ENCODE measurements at regions not wholly inside any gene's neighbourhood (a gene's known extent, or its start where the extent isn't known, plus 50 kb on each side); places are given as distances from the start of the nearest gene placed in this dataset.

- Histone ChIP-seq H3K27me3 (no peaks in the 10 kb centered on the region), H3K36me3 (no peaks in the 10 kb centered on the region), H3K27ac (no peak overlapping the region), H3K4me3 (no peak overlapping the region), H3K4me1 (ENCODE audit: low read depth) (no peaks in the 10 kb centered on the region), H3K9me3 (ENCODE audit: low read depth) (no peaks in the 10 kb centered on the region)
- TF ChIP-seq CTCF (IDR thresholded peaks at IDR 0.05; ENCODE audit: low read depth, low read length): no peak
- DNase-seq (ENCODE audit: low read depth in 1 of 2, low spot score in 1 of 2): no peak
Measured at GRCh38 chr2:72011791-72012190, 135.9 kb downstream of the CYP26B1 start.

GRCh38 chr2:72011370-72011689 is 136.3 kb downstream of the CYP26B1 start:
- Histone ChIP-seq H3K27ac (no peak overlapping the region), H3K9me3 (ENCODE audit: low read depth) (no peaks in the 10 kb centered on the region), H3K27me3 (no peaks in the 10 kb centered on the region), H3K4me3 (no peak overlapping the region), H3K36me3 (no peaks in the 10 kb centered on the region), H3K4me1 (ENCODE audit: low read depth) (no peaks in the 10 kb centered on the region)
- no peak for DNase-seq (ENCODE audit: low read depth in 1 of 2, low spot score in 1 of 2)
- TF ChIP-seq CTCF (IDR thresholded peaks at IDR 0.05; ENCODE audit: low read depth, low read length): no peak

- TF ChIP-seq CTCF (IDR thresholded peaks at IDR 0.05; ENCODE audit: low read depth, low read length): no peak
- H3K4me3 ChIP-seq: no peak overlapping the region
- H3K36me3 ChIP-seq: no peaks in the 10 kb centered on the region
- H3K4me1 ChIP-seq (ENCODE audit: low read depth): peaks cover 2% of the 10 kb centered on the region
- no peaks in the 10 kb centered on the region for H3K27me3 ChIP-seq
- no peak overlapping the region for H3K27ac ChIP-seq
- no peaks in the 10 kb centered on the region for H3K9me3 ChIP-seq (ENCODE audit: low read depth)
- no peak for DNase-seq (ENCODE audit: low read depth in 1 of 2, low spot score in 1 of 2)
Measured at GRCh38 chr2:72010647-72011369, 136.9 kb downstream of the CYP26B1 start.

- Histone ChIP-seq H3K27ac (no peak overlapping the region), H3K9me3 (ENCODE audit: low read depth) (no peaks in the 10 kb centered on the region), H3K4me1 (ENCODE audit: low read depth) (peaks cover 4% of the 10 kb centered on the region), H3K4me3 (no peak overlapping the region), H3K36me3 (no peaks in the 10 kb centered on the region), H3K27me3 (no peaks in the 10 kb centered on the region)
- DNase-seq (ENCODE audit: low read depth in 1 of 2, low spot score in 1 of 2): no peak
- no peak for TF ChIP-seq CTCF (IDR thresholded peaks at IDR 0.05; ENCODE audit: low read depth, low read length)
Measured at GRCh38 chr2:72008608-72009007, 139.1 kb downstream of the CYP26B1 start.

- H3K9me3 ChIP-seq (ENCODE audit: low read depth): no peaks in the 10 kb centered on the region
- no peak for DNase-seq (ENCODE audit: low read depth in 1 of 2, low spot score in 1 of 2)
- no peak overlapping the region for H3K27ac ChIP-seq
- H3K4me1 ChIP-seq (ENCODE audit: low read depth): peaks cover 5% of the 10 kb centered on the region
- no peaks in the 10 kb centered on the region for H3K27me3 ChIP-seq
- no peak for TF ChIP-seq CTCF (IDR thresholded peaks at IDR 0.05; ENCODE audit: low read depth, low read length)
- H3K36me3 ChIP-seq: no peaks in the 10 kb centered on the region
- no peak overlapping the region for H3K4me3 ChIP-seq
Measured at GRCh38 chr2:72007402-72007801, 140.3 kb downstream of the CYP26B1 start.
